Testis (tissue), 2 donors: ENCODE measurements at regions not wholly inside any gene's neighbourhood (a gene's known extent, or its start where the extent isn't known, plus 50 kb on each side); places are given as distances from the start of the nearest gene placed in this dataset.

ENCODE experiments used
- CTCF ChIP-seq, 3 experiments: fragments of 450-650 bp in 2 of 3; fragments of 200-600 bp in 1 of 3; sonication (generic) in 1 of 3; IDR thresholded peaks; one replicate each; pipeline ENCODE4 v1.5.1; 2016 to 2019; ENCODE audit warnings: antibody characterized with exemption in 3 of 3, mild to moderate bottlenecking in 2 of 3, moderate library complexity in 1 of 3
- POLR2A ChIP-seq: fragments of 450-650 bp; IDR thresholded peaks from one replicate; pipeline ENCODE4 v1.6.1; 2017; ENCODE audit warnings: antibody characterized with exemption, mild to moderate bottlenecking, moderate library complexity

DNA sequence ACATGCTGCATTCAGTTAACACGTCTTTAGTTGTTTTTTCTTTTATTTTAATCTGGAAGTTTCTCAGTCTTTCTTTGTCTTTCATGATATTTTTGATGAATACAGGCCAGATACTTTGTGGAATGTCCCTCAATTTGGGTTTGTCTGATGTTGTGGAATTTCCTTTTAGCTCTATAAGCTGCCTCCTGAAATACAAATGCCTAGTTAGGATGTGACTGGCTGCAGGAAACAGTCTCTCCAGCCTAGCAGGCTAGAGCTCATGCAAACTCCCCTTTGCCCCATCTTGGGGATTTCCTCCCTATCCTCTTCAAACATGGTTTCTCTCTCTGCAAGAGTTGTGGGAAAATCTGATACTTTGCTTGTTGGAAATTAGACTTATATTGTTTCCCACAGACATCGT lies 89.3 kb upstream of the JAG1 start:
- TF ChIP-seq CTCF (IDR thresholded peaks at IDR 0.05) (no peak), POLR2A (no peak)
